ENCODE measurements at regions not wholly inside any gene's neighbourhood (a gene's known extent, or its start where the extent isn't known, plus 50 kb on each side); places are given as distances from the start of the nearest gene placed in this dataset.

- no peak overlapping the region for H2AFZ ChIP-seq
- no peaks in the 10 kb centered on the region for H3K27me3 ChIP-seq (ENCODE audit: insufficient read depth, low read depth)
- TF ChIP-seq CTCF (conservative IDR thresholded peaks at IDR 0.05) (no peak), EZH2 (IDR thresholded peaks at IDR 0.05; ENCODE audit: low read depth) (no peak)
- POLR2A ChIA-PET (ENCODE audit: unreplicated experiment) = no interaction called here
- H3K4me3 ChIP-seq = no peak overlapping the region
- H3K4me1 ChIP-seq (replicated peaks; ENCODE audit: insufficient read depth) = no peaks in the 10 kb centered on the region
- no peak for DNase-seq
- no peaks in the 10 kb centered on the region for H3K79me2 ChIP-seq (ENCODE audit: low read depth)
- no peak overlapping the region for H3K27ac ChIP-seq
- H3K36me3 ChIP-seq (ENCODE audit: low read depth) = no peaks in the 10 kb centered on the region
- no peaks in the 10 kb centered on the region for H3K9me3 ChIP-seq (ENCODE audit: insufficient read depth, low read depth)
- CTCF ChIA-PET = no interaction called here
- no peak overlapping the region for H3K4me2 ChIP-seq
- H3K9me2 ChIP-seq (ENCODE audit: insufficient read depth) = no peaks in the 10 kb centered on the region
- H3F3A ChIP-seq (ENCODE audit: insufficient read depth, low read depth) = no peaks in the 10 kb centered on the region
- H4K20me1 ChIP-seq (ENCODE audit: insufficient read depth) = no peaks in the 10 kb centered on the region
- intact Hi-C loops (cut with micrococcal nuclease; ENCODE audit: unreplicated experiment) = no loop called here
- no TSS peak for BruUV-seq (replicated peaks)
These were observed 2271.0 kb upstream of the C9orf72 start for GRCh38 chr9:29844251-29844650.

- intact Hi-C loops (cut with micrococcal nuclease; ENCODE audit: unreplicated experiment) = no loop called here
- Histone ChIP-seq H3F3A (ENCODE audit: insufficient read depth, low read depth) (no peaks in the 10 kb centered on the region), H3K4me1 (replicated peaks; ENCODE audit: insufficient read depth) (no peaks in the 10 kb centered on the region), H3K27me3 (ENCODE audit: insufficient read depth, low read depth) (no peaks in the 10 kb centered on the region), H3K27ac (no peak overlapping the region), H3K9me3 (ENCODE audit: insufficient read depth, low read depth) (no peaks in the 10 kb centered on the region), H3K9me2 (ENCODE audit: insufficient read depth) (no peaks in the 10 kb centered on the region), H3K36me3 (ENCODE audit: low read depth) (no peaks in the 10 kb centered on the region), H3K4me2 (no peak overlapping the region), H4K20me1 (ENCODE audit: insufficient read depth) (no peaks in the 10 kb centered on the region), H3K4me3 (no peak overlapping the region), H2AFZ (no peak overlapping the region), H3K79me2 (ENCODE audit: low read depth) (no peaks in the 10 kb centered on the region)
- no peak for DNase-seq
- ChIA-PET POLR2A (ENCODE audit: unreplicated experiment) (no interaction called here), CTCF (no interaction called here)
- no peak for TF ChIP-seq EZH2 (IDR thresholded peaks at IDR 0.05; ENCODE audit: low read depth)
- TF ChIP-seq CTCF (conservative IDR thresholded peaks at IDR 0.05) = no peak
- BruUV-seq (replicated peaks) = no TSS peak
These were observed 2277.4 kb upstream of the C9orf72 start for GRCh38 chr9:29850664-29851063.

- H4K20me1 ChIP-seq (ENCODE audit: insufficient read depth) = no peaks in the 10 kb centered on the region
- no peaks in the 10 kb centered on the region for H3F3A ChIP-seq (ENCODE audit: insufficient read depth, low read depth)
- H3K36me3 ChIP-seq (ENCODE audit: low read depth) = no peaks in the 10 kb centered on the region
- no TSS peak for BruUV-seq (replicated peaks)
- no peak overlapping the region for H3K4me2 ChIP-seq
- CTCF ChIA-PET = no interaction called here
- DNase-seq = no peak
- H3K4me3 ChIP-seq = no peak overlapping the region
- no peak overlapping the region for H3K27ac ChIP-seq
- H3K79me2 ChIP-seq (ENCODE audit: low read depth) = no peaks in the 10 kb centered on the region
- POLR2A ChIA-PET (ENCODE audit: unreplicated experiment) = no interaction called here
- H3K27me3 ChIP-seq (ENCODE audit: insufficient read depth, low read depth) = no peaks in the 10 kb centered on the region
- no peak overlapping the region for H2AFZ ChIP-seq
- H3K4me1 ChIP-seq (replicated peaks; ENCODE audit: insufficient read depth) = no peaks in the 10 kb centered on the region
- no peaks in the 10 kb centered on the region for H3K9me3 ChIP-seq (ENCODE audit: insufficient read depth, low read depth)
- no peaks in the 10 kb centered on the region for H3K9me2 ChIP-seq (ENCODE audit: insufficient read depth)
- intact Hi-C loops (cut with micrococcal nuclease; ENCODE audit: unreplicated experiment) = no loop called here
- no peak for TF ChIP-seq CTCF (conservative IDR thresholded peaks at IDR 0.05)
- TF ChIP-seq EZH2 (IDR thresholded peaks at IDR 0.05; ENCODE audit: low read depth) = no peak
These were observed 2288.5 kb upstream of the C9orf72 start for GRCh38 chr9:29861803-29862202.

Measured in PC-9 (cell line).